Fibroblast of villous mesenchyme (primary cell): ENCODE measurements at regions not wholly inside any gene's neighbourhood (a gene's known extent, or its start where the extent isn't known, plus 50 kb on each side); places are given as distances from the start of the nearest gene placed in this dataset.

ENCODE experiments used
- DNase-seq: peaks from one replicate; pipeline ENCODE4 v3.0.0-alpha.2; 2010; ENCODE audit warnings: low read depth
- H3K4me3 ChIP-seq: 2 replicates; pipeline ENCODE4 v1.5.1; 2011; ENCODE audit warnings: low read depth, mild to moderate bottlenecking, low read length
- CTCF ChIP-seq: IDR thresholded peaks from 2 replicates; pipeline ENCODE4 v1.5.1; 2012; ENCODE audit warnings: low read depth, mild to moderate bottlenecking, low read length; ENCODE audit not compliant: insufficient read depth

GRCh38 chr3:148206446-148206845 is 491.3 kb upstream of the AGTR1 start:
- DNase-seq: no peak
- H3K4me3 ChIP-seq: no peak overlapping the region
- TF ChIP-seq CTCF: no peak

GRCh38 chr3:148208975-148209374 is 488.7 kb upstream of the AGTR1 start:
- no peak for DNase-seq
- no peak for TF ChIP-seq CTCF
- no peak overlapping the region for H3K4me3 ChIP-seq

GRCh38 chr3:148211725-148212124 is 486.0 kb upstream of the AGTR1 start:
- H3K4me3 ChIP-seq: no peak overlapping the region
- no peak for TF ChIP-seq CTCF
- DNase-seq: no peak

- H3K4me3 ChIP-seq: no peak overlapping the region
- TF ChIP-seq CTCF: no peak
- no peak for DNase-seq
These were observed 483.0 kb upstream of the AGTR1 start for GRCh38 chr3:148214705-148215104.

- TF ChIP-seq CTCF: no peak
These were observed 480.4 kb upstream of the AGTR1 start for GRCh38 chr3:148217317-148217716.

GRCh38 chr3:148218222-148218621 is 479.5 kb upstream of the AGTR1 start:
- TF ChIP-seq CTCF: no peak
- no peak for DNase-seq
- H3K4me3 ChIP-seq: no peak overlapping the region

More at GRCh38 chr3:148217317-148217716, 480.4 kb upstream of the AGTR1 start:
- no peak for DNase-seq
- no peak overlapping the region for H3K4me3 ChIP-seq

- no peak overlapping the region for H3K4me3 ChIP-seq
- TF ChIP-seq CTCF: no peak
- DNase-seq: no peak
These were observed 477.7 kb upstream of the AGTR1 start for GRCh38 chr3:148219999-148220398.
